GM23248 (cell line): ENCODE measurements at regions not wholly inside any gene's neighbourhood (a gene's known extent, or its start where the extent isn't known, plus 50 kb on each side); places are given as distances from the start of the nearest gene placed in this dataset.

Source experiments
- DNase-seq: peaks from one replicate; pipeline ENCODE4 v3.0.0-alpha.2; 2015
- H2AFZ ChIP-seq: fragments of 200-600 bp; sonication (generic); 2 replicates; pipeline ENCODE4 v1.6.1; 2016; ENCODE audit warnings: antibody characterized with exemption
- H3F3A ChIP-seq: fragments of 200-600 bp; sonication (generic); 2 replicates; pipeline ENCODE4 v1.6.1; 2016; ENCODE audit warnings: mild to moderate bottlenecking, antibody characterized with exemption, mixed run types; ENCODE audit not compliant: insufficient read depth
- H3K27ac ChIP-seq: fragments of 200-600 bp; sonication (generic); 2 replicates; pipeline ENCODE4 v1.5.1; 2016; ENCODE audit warnings: mild to moderate bottlenecking
- H3K27me3 ChIP-seq: fragments of 200-600 bp; sonication (generic); replicated peaks from 2 replicates; pipeline ENCODE4 v1.6.1; 2016; ENCODE audit warnings: mild to moderate bottlenecking; ENCODE audit not compliant: insufficient read depth
- H3K36me3 ChIP-seq: fragments of 200-600 bp; sonication (generic); 2 replicates; pipeline ENCODE4 v1.6.1; 2016; ENCODE audit warnings: low read depth, mild to moderate bottlenecking
- H3K4me1 ChIP-seq: fragments of 200-600 bp; sonication (generic); 2 replicates; pipeline ENCODE4 v1.6.1; 2016; ENCODE audit warnings: mild to moderate bottlenecking; ENCODE audit not compliant: insufficient read depth
- H3K4me2 ChIP-seq: fragments of 200-600 bp; sonication (generic); one replicate; pipeline ENCODE4 v1.6.1; 2016; ENCODE audit warnings: mild to moderate bottlenecking; ENCODE audit not compliant: unreplicated experiment
- H3K4me3 ChIP-seq: fragments of 200-600 bp; sonication (generic); 2 replicates; pipeline ENCODE4 v1.5.1; 2016; ENCODE audit warnings: mild to moderate bottlenecking
- H3K79me2 ChIP-seq: fragments of 200-600 bp; sonication (generic); 2 replicates; pipeline ENCODE4 v1.6.1; 2016; ENCODE audit warnings: mild to moderate bottlenecking; ENCODE audit not compliant: insufficient read depth
- H3K9ac ChIP-seq: fragments of 200-600 bp; sonication (generic); 2 replicates; pipeline ENCODE4 v1.6.1; 2016; ENCODE audit warnings: mild to moderate bottlenecking
- H3K9me2 ChIP-seq: fragments of 200-600 bp; sonication (generic); 2 replicates; pipeline ENCODE4 v1.6.1; 2016; ENCODE audit warnings: mixed run types, mild to moderate bottlenecking, moderate library complexity; ENCODE audit not compliant: insufficient read depth
- H3K9me3 ChIP-seq: fragments of 200-600 bp; sonication (generic); one replicate; pipeline ENCODE4 v1.6.1; 2017; ENCODE audit warnings: low read depth
- H4K20me1 ChIP-seq: fragments of 200-600 bp; sonication (generic); 2 replicates; pipeline ENCODE4 v1.6.0; 2016; ENCODE audit not compliant: insufficient read depth
- EZH2 ChIP-seq: fragments of 200-600 bp; sonication (generic); IDR thresholded peaks from 2 replicates; pipeline ENCODE4 v1.6.1; 2018; ENCODE audit warnings: antibody characterized with exemption, mild to moderate bottlenecking; ENCODE audit not compliant: insufficient read depth, poor library complexity, severe bottlenecking
- EZH2phosphoT487 ChIP-seq: fragments of 200-600 bp; sonication (generic); IDR thresholded peaks from 2 replicates; pipeline ENCODE4 v1.6.1; 2018; ENCODE audit warnings: antibody characterized with exemption, moderate library complexity, mild to moderate bottlenecking, low read depth; ENCODE audit not compliant: insufficient read depth
- WGBS, 2 experiments: methylation state at CpG; one replicate each; pipeline ENCODE4 v1.1.6; 2015 to 2017; ENCODE audit warnings: low lambda C conversion rate in 2 of 2, low coverage in 1 of 2; ENCODE audit errors: missing lambda C conversion rate in 2 of 2; 5-methylcytosine and 5-hydroxymethylcytosine counted together
- in situ Hi-C: fragments of 300-500 bp; cut with MboI; formaldehyde crosslinking; loops from 2 replicates; pipeline ENCODE4 v1.15.0; 2020

- H3K27me3 ChIP-seq: no peaks in the 10 kb centered on the region
- no peak overlapping the region for H3K4me2 ChIP-seq
These were observed 330.1 kb downstream of the SPRY2 start for GRCh38 chr13:80010846-80011245.

GRCh38 chr13:80010286-80010831 is 330.6 kb downstream of the SPRY2 start:
- Histone ChIP-seq H2AFZ (0 out of 2 replicates have a peak overlapping the region, but pooled peaks have one; percentile 23), H3K4me2 (no peak overlapping the region), H3K27ac (no peak overlapping the region), H3K36me3 (no peaks in the 10 kb centered on the region), H3K79me2 (no peaks in the 10 kb centered on the region), H3K9me2 (no peaks in the 10 kb centered on the region), H4K20me1 (no peaks in the 10 kb centered on the region), H3K4me3 (no peak overlapping the region), H3K9me3 (no peaks in the 10 kb centered on the region), H3K9ac (no peak overlapping the region), H3K27me3 (no peaks in the 10 kb centered on the region), H3F3A (no peaks in the 10 kb centered on the region), H3K4me1 (0 out of 2 replicates have a peak, but pooled peaks cover 5% of the 10 kb centered on the region)
- TF ChIP-seq EZH2 (no peak), EZH2phosphoT487 (no peak)
- in situ Hi-C loops: no loop called here
- WGBS, 2 experiments: 69 to 73% methylated on average over 6 of the region's 6 CpGs
- DNase-seq: no peak

More at GRCh38 chr13:80010846-80011245, 330.1 kb downstream of the SPRY2 start:
- no peak overlapping the region for H3K27ac ChIP-seq
- no peaks in the 10 kb centered on the region for H4K20me1 ChIP-seq
- H3K36me3 ChIP-seq: no peaks in the 10 kb centered on the region
- H3K79me2 ChIP-seq: no peaks in the 10 kb centered on the region
- no peak for DNase-seq
- TF ChIP-seq EZH2 (no peak), EZH2phosphoT487 (no peak)
- no peaks in the 10 kb centered on the region for H3F3A ChIP-seq
- no peak overlapping the region for H3K4me3 ChIP-seq
- whole genome bisulfite sequencing, 2 experiments: 92 to 93% methylated on average over 4 of the region's 4 CpGs
- H3K9ac ChIP-seq: no peak overlapping the region
- 0 out of 2 replicates have a peak, but pooled peaks cover 5% of the 10 kb centered on the region for H3K4me1 ChIP-seq
- in situ Hi-C loops: no loop called here
- no peak overlapping the region for H2AFZ ChIP-seq
- H3K9me2 ChIP-seq: no peaks in the 10 kb centered on the region
- H3K9me3 ChIP-seq: no peaks in the 10 kb centered on the region

- TF ChIP-seq EZH2phosphoT487 (no peak), EZH2 (no peak)
- H3K9me3 ChIP-seq: no peaks in the 10 kb centered on the region
- H3K4me1 ChIP-seq: 0 out of 2 replicates have a peak, but pooled peaks cover 5% of the 10 kb centered on the region
- H3K9ac ChIP-seq: no peak overlapping the region
- no peak overlapping the region for H3K4me2 ChIP-seq
- H3K36me3 ChIP-seq: no peaks in the 10 kb centered on the region
- no peak overlapping the region for H2AFZ ChIP-seq
- in situ Hi-C loops: no loop called here
- H4K20me1 ChIP-seq: no peaks in the 10 kb centered on the region
- no peaks in the 10 kb centered on the region for H3K27me3 ChIP-seq
- H3K79me2 ChIP-seq: no peaks in the 10 kb centered on the region
- no peaks in the 10 kb centered on the region for H3K9me2 ChIP-seq
- H3K4me3 ChIP-seq: no peak overlapping the region
- no peaks in the 10 kb centered on the region for H3F3A ChIP-seq
- no peak overlapping the region for H3K27ac ChIP-seq
- DNase-seq: no peak
These were observed 331.2 kb downstream of the SPRY2 start for GRCh38 chr13:80009760-80010159.

- peaks cover 6% of the 10 kb centered on the region; the same call in 1 of the 2 replicates for H3K4me1 ChIP-seq
- no peaks in the 10 kb centered on the region for H4K20me1 ChIP-seq
- no peak overlapping the region for H3K4me2 ChIP-seq
- no peak overlapping the region for H3K27ac ChIP-seq
- WGBS, 2 experiments: 91 to 92% methylated on average over 4 of the region's 4 CpGs
- H3K79me2 ChIP-seq: no peaks in the 10 kb centered on the region
- H2AFZ ChIP-seq: no peak overlapping the region
- no peak overlapping the region for H3K9ac ChIP-seq
- no peaks in the 10 kb centered on the region for H3K9me3 ChIP-seq
- H3K36me3 ChIP-seq: no peaks in the 10 kb centered on the region
- no peak for TF ChIP-seq EZH2phosphoT487
- no peak for TF ChIP-seq EZH2
- H3K4me3 ChIP-seq: no peak overlapping the region
- in situ Hi-C loops: no loop called here
- no peak for DNase-seq
- no peaks in the 10 kb centered on the region for H3F3A ChIP-seq
- no peaks in the 10 kb centered on the region for H3K27me3 ChIP-seq
- H3K9me2 ChIP-seq: no peaks in the 10 kb centered on the region
These were observed 334.0 kb downstream of the SPRY2 start for GRCh38 chr13:80006940-80007339.

- Histone ChIP-seq H3K9ac (no peak overlapping the region), H3K4me2 (no peak overlapping the region), H3F3A (peaks cover 6% of the 10 kb centered on the region; the same call in 1 of the 2 replicates), H3K27ac (no peak overlapping the region), H3K9me2 (no peaks in the 10 kb centered on the region), H3K4me3 (no peak overlapping the region), H3K9me3 (no peaks in the 10 kb centered on the region), H3K79me2 (no peaks in the 10 kb centered on the region), H4K20me1 (no peaks in the 10 kb centered on the region), H3K4me1 (peaks cover 13% of the 10 kb centered on the region; the same call in 1 of the 2 replicates), H3K36me3 (no peaks in the 10 kb centered on the region), H3K27me3 (no peaks in the 10 kb centered on the region), H2AFZ (no peak overlapping the region)
- TF ChIP-seq EZH2 (no peak), EZH2phosphoT487 (no peak)
- in situ Hi-C loops: no loop called here
- no peak for DNase-seq
These were observed 339.4 kb downstream of the SPRY2 start for GRCh38 chr13:80001510-80001842.
